ENCODE measurements at regions not wholly inside any gene's neighbourhood (a gene's known extent, or its start where the extent isn't known, plus 50 kb on each side); places are given as distances from the start of the nearest gene placed in this dataset.

- no peak for TF ChIP-seq CTCF (IDR thresholded peaks at IDR 0.05; ENCODE audit: low read depth, low read length, missing control alignments)
- no peak for DNase-seq (ENCODE audit: low read depth)
- H3K4me3 ChIP-seq (ENCODE audit: low read depth, low read length), result no peak overlapping the region
Observed at GRCh38 chr3:159416856-159417255, 571.8 kb upstream of the IL12A start.

- H3K4me3 ChIP-seq (ENCODE audit: low read depth, low read length), result no peak overlapping the region
- no peak for TF ChIP-seq CTCF (IDR thresholded peaks at IDR 0.05; ENCODE audit: low read depth, low read length, missing control alignments)
- DNase-seq (ENCODE audit: low read depth), result no peak
Observed at GRCh38 chr3:159417761-159418160, 570.9 kb upstream of the IL12A start.

- H3K4me3 ChIP-seq (ENCODE audit: low read depth, low read length), result no peak overlapping the region
- TF ChIP-seq CTCF (IDR thresholded peaks at IDR 0.05; ENCODE audit: low read depth, low read length, missing control alignments), result no peak
- DNase-seq (ENCODE audit: low read depth), result no peak
Observed at GRCh38 chr3:159418571-159419526, 569.8 kb upstream of the IL12A start.

DNA sequence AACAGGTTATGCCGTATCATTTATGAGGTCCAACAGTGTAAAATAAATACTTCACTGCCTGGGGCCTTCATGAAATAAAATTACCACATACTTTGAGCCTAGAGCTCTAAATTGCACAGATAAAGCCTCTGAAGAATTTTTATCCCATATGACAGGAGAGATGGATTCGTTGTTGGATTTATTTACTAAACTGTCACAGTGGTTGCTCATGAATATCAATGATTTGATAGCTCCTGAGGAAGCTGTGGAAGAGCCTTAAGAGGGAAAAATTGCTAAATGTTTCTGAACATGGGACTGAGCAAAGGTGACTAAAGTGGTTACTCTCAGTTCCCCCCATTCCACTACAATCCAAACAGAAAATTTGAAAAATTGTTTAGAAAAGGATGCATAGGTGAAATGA, 558.9 kb upstream of the IL12A start:
- no peak overlapping the region for H3K4me3 ChIP-seq (ENCODE audit: low read depth, low read length)
- no peak for DNase-seq (ENCODE audit: low read depth)
- TF ChIP-seq CTCF (IDR thresholded peaks at IDR 0.05; ENCODE audit: low read depth, low read length, missing control alignments), result no peak

DNA sequence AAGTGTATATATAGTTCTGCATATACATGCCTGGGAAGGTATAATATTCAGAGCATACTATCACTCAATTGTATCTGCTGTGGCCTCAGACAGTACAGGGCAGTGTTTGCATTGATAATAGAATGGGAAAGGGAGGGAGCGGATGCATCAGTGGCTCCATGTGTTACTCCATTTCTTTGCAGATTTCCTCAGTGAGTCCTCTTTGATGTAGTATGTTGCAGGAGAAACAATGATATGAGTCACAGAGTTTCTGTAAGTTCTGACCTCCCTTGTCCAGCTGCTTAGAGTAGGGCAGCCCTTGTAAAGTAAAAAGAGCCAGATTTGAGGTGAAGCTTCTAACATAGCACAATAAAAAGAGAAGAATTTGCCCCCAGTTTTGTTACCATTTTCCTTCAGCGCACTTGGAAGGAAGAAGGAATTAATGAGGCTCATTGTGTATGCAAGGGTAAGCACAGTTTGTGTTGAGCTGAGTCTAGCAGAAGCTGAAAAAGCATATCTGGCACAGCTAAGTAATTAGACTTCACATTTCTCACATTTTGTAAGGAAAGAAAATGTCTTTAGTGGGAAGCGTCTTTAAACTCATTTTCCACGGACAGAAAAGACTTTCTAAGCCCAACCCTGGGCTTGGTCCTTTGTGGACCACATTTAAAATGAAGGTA, 555.8 kb upstream of the IL12A start:
- no peak for DNase-seq (ENCODE audit: low read depth)
- H3K4me3 ChIP-seq (ENCODE audit: low read depth, low read length), result no peak overlapping the region
- TF ChIP-seq CTCF (IDR thresholded peaks at IDR 0.05; ENCODE audit: low read depth, low read length, missing control alignments), result no peak

- no peak for DNase-seq (ENCODE audit: low read depth)
Observed at GRCh38 chr3:159439346-159439745, 549.3 kb upstream of the IL12A start.

More at GRCh38 chr3:159439346-159439745, 549.3 kb upstream of the IL12A start:
- no peak for TF ChIP-seq CTCF (IDR thresholded peaks at IDR 0.05; ENCODE audit: low read depth, low read length, missing control alignments)
- H3K4me3 ChIP-seq (ENCODE audit: low read depth, low read length), result no peak overlapping the region

All from GM12864 (cell line).